GM12892 (cell line): ENCODE measurements at regions not wholly inside any gene's neighbourhood (a gene's known extent, or its start where the extent isn't known, plus 50 kb on each side); places are given as distances from the start of the nearest gene placed in this dataset.
A peak's percentile ranks its signal among the peaks of the same experiment; 100 is the strongest.

ENCODE experiments used
- DNase-seq: peaks from one replicate; pipeline ENCODE4 v3.0.0; 2011; ENCODE audit not compliant: insufficient read length
- FAIRE-seq: peaks from 2 replicates; lab custom pipeline; 2011; peaks lifted over from hg19 to GRCh38; lab: Jason Lieb, UNC
- POLR2A ChIP-seq: IDR thresholded peaks from 2 replicates; pipeline ENCODE4 v1.6.1; 2011; ENCODE audit warnings: low read depth, low read length, control low read depth
- POLR2AphosphoS5 ChIP-seq: IDR thresholded peaks from 2 replicates; pipeline ENCODE4 v1.6.1; 2011; ENCODE audit warnings: low read depth, low read length, control low read depth
- TAF1 ChIP-seq: IDR thresholded peaks from 2 replicates; pipeline ENCODE4 v1.6.1; 2011; ENCODE audit warnings: low read depth, mild to moderate bottlenecking, control low read depth, low read length, borderline replicate concordance

- FAIRE-seq (no peak), DNase-seq (no peak)
- no peak for TF ChIP-seq POLR2A
Measured at GRCh38 chr12:82529101-82529500, 157.6 kb upstream of the TMTC2 start.

GRCh38 chr12:82529954-82530353 is 156.8 kb upstream of the TMTC2 start:
- FAIRE-seq (no peak), DNase-seq (no peak)
- TF ChIP-seq POLR2AphosphoS5 (no peak), POLR2A (no peak), TAF1 (no peak)

GRCh38 chr12:82530394-82530793 is 156.3 kb upstream of the TMTC2 start:
- FAIRE-seq = no peak
- no peak for DNase-seq
- TF ChIP-seq TAF1 (no peak), POLR2A (no peak), POLR2AphosphoS5 (no peak)

DNA sequence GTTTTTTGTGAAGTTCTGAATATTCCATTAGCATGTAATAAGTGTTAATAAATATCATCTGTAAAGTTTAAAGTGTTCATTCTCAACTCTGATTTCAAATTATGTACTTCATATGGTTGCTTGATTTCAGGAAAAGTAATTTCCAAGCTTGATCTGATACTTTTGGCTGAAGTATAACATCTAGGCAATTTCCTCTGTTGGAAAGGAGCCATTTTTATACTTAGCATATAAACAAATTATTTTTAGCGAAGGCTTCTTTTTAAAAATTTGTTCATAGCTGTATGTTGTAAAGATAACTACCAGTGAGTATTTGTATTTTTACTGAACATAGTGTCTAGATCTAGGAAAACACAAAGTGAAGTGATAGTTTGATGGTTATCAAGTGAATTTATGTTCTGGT is 153.4 kb upstream of the TMTC2 start:
- no peak for FAIRE-seq
- DNase-seq = no peak
- TF ChIP-seq POLR2AphosphoS5 = no peak
- no peak for TF ChIP-seq POLR2A
- TF ChIP-seq TAF1 = no peak

DNA sequence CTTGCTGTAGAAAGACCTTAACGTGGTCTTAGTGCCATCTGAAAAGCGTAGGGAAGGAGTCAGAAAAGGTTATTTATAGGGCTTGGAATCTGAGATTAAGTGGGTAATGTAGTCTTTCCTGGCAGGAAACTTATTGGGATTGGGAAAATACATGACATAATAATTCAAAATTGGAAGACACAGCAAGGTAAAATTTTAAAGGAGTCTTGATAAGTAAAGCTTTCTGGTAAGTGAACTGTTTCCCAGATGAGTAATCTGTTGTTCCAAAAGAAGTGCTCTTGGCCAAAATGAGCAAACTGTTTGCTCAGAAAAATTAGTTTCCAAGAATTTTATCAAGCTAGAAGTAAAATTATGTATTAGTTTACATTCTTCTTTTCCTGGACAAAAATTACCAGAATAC is 149.3 kb upstream of the TMTC2 start:
- DNase-seq (no peak), FAIRE-seq (no peak)
- TF ChIP-seq TAF1 = no peak
- TF ChIP-seq POLR2AphosphoS5 = no peak

- no peak for DNase-seq
- peak; percentile 17 for FAIRE-seq
- no peak for TF ChIP-seq POLR2A
- no peak for TF ChIP-seq POLR2AphosphoS5
- TF ChIP-seq TAF1 = no peak
Measured at GRCh38 chr12:82554529-82554928, 132.2 kb upstream of the TMTC2 start.

DNA sequence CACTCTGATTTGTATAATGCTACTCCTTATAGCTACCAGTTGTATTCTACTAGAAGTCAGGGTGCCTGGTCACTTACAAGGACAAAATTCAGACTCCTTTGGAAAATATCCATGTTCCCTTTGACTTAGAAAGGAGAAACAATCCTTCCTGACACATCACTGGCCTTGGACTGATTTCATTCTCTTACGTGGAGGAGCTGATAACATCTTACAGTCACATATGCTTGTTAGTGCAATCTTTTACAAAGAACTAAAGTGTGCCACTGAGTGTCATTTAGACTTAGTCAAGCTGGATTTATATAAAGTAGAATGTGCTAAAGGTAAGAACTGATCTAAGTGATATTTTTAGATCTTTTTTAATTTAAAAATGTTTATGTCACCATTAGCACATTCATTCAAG is 131.0 kb upstream of the TMTC2 start:
- no peak for FAIRE-seq
- DNase-seq = no peak
- TF ChIP-seq POLR2AphosphoS5 = no peak
- no peak for TF ChIP-seq TAF1
- TF ChIP-seq POLR2A = no peak

DNA sequence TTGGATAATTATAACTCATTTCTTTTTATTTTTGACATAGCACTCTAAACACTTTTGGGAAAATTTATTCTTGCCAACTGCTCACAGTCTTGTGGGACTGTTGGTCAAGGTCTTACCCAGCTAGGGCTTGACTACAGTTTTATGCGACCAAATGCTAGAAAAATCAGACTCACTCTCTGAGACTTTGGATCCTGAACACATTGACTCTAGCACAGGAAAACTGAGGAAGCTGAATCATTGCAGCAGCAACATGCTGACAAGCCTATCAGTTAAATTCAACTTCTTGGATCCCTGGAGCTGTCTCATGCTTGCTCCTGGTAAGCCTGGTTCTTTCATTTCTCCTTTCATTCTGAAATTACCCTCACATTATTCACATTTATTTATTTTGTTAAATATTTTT is 120.7 kb upstream of the TMTC2 start:
- no peak for DNase-seq
- no peak for FAIRE-seq
- TF ChIP-seq POLR2A = no peak
- no peak for TF ChIP-seq POLR2AphosphoS5
- no peak for TF ChIP-seq TAF1

GRCh38 chr12:82567688-82568087 is 119.0 kb upstream of the TMTC2 start:
- DNase-seq (no peak), FAIRE-seq (no peak)
- TF ChIP-seq TAF1 (no peak), POLR2AphosphoS5 (no peak), POLR2A (no peak)

DNA sequence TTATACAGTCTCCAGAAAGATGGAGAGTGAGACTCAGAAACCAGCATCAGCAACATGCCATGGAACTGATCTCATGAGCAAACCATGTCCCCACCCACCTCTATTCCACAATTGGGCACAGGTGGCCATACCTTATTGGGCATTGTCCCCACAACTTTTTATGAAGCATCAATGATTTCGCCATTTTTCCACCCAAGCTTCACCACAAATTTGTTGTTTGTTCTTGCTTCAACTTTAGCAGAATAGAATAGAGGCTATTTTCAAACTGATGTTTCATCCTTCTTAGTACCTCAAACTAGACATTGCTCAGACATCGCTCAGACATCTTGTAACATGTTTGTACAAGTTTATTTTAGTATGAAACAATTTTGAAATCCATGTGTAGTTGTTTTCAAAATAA is 112.5 kb upstream of the TMTC2 start:
- no peak for TF ChIP-seq POLR2A
- no peak for TF ChIP-seq TAF1

GRCh38 chr12:82578725-82579124 is 108.0 kb upstream of the TMTC2 start:
- FAIRE-seq = peak; percentile 48

More for the DNA sequence above, 112.5 kb upstream of the TMTC2 start:
- DNase-seq = no peak
- FAIRE-seq = no peak

DNA sequence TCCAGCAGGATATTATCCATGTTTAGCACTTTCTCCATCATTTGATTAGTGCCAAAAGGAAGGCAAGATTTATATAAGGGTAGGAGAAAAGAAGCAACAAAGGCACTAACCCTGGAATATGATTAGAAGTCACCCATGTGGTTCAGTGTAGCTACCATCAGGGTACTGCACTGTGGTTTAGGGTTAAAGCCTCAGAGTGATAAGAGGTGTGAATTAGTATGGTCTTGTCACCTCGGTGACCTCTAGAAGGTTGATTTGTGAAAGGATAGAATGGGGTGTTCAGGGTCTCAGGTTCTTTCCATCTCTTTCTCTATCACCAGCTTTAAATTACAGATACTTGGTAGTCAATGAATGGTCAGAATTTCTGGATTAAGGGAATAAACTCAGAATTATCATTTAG is 103.0 kb upstream of the TMTC2 start:
- DNase-seq (no peak), FAIRE-seq (no peak)
- TF ChIP-seq POLR2A (no peak), POLR2AphosphoS5 (no peak), TAF1 (no peak)

More at GRCh38 chr12:82578725-82579124, 108.0 kb upstream of the TMTC2 start:
- no peak for DNase-seq
- TF ChIP-seq TAF1 (no peak), POLR2AphosphoS5 (no peak), POLR2A (no peak)

GRCh38 chr12:82593143-82593542 is 93.6 kb upstream of the TMTC2 start:
- DNase-seq (no peak), FAIRE-seq (no peak)
- TF ChIP-seq POLR2A = no peak
- TF ChIP-seq TAF1 = no peak
- TF ChIP-seq POLR2AphosphoS5 = no peak
